DOHH2 (cell line): ENCODE measurements at regions not wholly inside any gene's neighbourhood (a gene's known extent, or its start where the extent isn't known, plus 50 kb on each side); places are given as distances from the start of the nearest gene placed in this dataset.

Experiments used
- EZH2phosphoT487 ChIP-seq: fragments of 200-600 bp; sonication (generic); IDR thresholded peaks from 2 replicates; pipeline ENCODE4 v1.6.1; 2017; ENCODE audit warnings: borderline replicate concordance, mild to moderate bottlenecking, antibody characterized with exemption, low read length, moderate library complexity, mixed read lengths
- TF ChIP-seq, protein P1 (sequence below): fragments of 200-600 bp; sonication (generic); IDR thresholded peaks from one replicate; pipeline ENCODE4 v1.5.1; 2014; ENCODE audit warnings: antibody characterized with exemption, mild to moderate bottlenecking, low read depth, low read length; ENCODE audit not compliant: poor library complexity, severe bottlenecking

DNA sequence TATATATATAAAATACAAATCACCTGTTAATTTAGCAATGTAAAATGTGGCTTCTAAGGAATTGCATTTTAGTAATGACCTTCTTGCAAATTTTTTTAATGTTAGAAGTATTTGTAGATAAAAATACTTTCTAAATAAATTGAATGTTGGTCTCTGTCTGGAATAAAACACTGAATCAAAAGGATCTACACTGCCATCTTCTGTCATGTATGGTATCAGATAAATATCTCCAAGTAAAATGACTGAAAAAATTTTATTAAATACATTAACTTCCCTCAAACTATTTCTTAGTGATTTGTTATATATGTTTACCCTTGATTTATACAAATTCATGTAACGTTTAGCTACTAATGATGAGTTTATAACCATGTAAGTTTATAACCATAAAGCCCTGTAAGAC is 2029.3 kb downstream of the MRPL39 start:
- TF ChIP-seq, protein P1, sequence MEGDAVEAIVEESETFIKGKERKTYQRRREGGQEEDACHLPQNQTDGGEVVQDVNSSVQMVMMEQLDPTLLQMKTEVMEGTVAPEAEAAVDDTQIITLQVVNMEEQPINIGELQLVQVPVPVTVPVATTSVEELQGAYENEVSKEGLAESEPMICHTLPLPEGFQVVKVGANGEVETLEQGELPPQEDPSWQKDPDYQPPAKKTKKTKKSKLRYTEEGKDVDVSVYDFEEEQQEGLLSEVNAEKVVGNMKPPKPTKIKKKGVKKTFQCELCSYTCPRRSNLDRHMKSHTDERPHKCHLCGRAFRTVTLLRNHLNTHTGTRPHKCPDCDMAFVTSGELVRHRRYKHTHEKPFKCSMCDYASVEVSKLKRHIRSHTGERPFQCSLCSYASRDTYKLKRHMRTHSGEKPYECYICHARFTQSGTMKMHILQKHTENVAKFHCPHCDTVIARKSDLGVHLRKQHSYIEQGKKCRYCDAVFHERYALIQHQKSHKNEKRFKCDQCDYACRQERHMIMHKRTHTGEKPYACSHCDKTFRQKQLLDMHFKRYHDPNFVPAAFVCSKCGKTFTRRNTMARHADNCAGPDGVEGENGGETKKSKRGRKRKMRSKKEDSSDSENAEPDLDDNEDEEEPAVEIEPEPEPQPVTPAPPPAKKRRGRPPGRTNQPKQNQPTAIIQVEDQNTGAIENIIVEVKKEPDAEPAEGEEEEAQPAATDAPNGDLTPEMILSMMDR = no peak
- TF ChIP-seq EZH2phosphoT487 = no peak
